Thyroid gland (tissue), 4 donors: ENCODE measurements at regions not wholly inside any gene's neighbourhood (a gene's known extent, or its start where the extent isn't known, plus 50 kb on each side); places are given as distances from the start of the nearest gene placed in this dataset.

Source experiments
- DNase-seq, 2 donors: peaks; one replicate each; pipeline ENCODE4 v3.0.0-alpha.2; 2019
- H3K27ac ChIP-seq, 3 donors: fragments of 200-600 bp; sonication (generic); 1 replicate in 2 of 3; 2 replicates in 1 of 3; pipeline ENCODE4 v1.5.1; 2016 to 2019; ENCODE audit warnings: mild to moderate bottlenecking in 1 of 3, moderate library complexity in 1 of 3
- H3K27me3 ChIP-seq: fragments of 200-600 bp; sonication (generic); one replicate; pipeline ENCODE4 v1.5.1; 2019
- H3K36me3 ChIP-seq, 2 donors: fragments of 200-600 bp; sonication (generic); one replicate each; pipeline ENCODE4 v1.5.1; 2016 to 2019
- H3K4me1 ChIP-seq, 2 donors: fragments of 200-600 bp; sonication (generic); one replicate each; pipeline ENCODE4 v1.5.1; 2017 to 2019
- H3K4me3 ChIP-seq, 3 donors: fragments of 200-600 bp; sonication (generic); replicated peaks in 1 of 3; 1 replicate in 2 of 3; 2 replicates in 1 of 3; pipeline ENCODE4 v1.5.1; 2016; ENCODE audit warnings: mild to moderate bottlenecking in 1 of 3
- H3K9me3 ChIP-seq: fragments of 200-600 bp; sonication (generic); one replicate; pipeline ENCODE4 v1.5.1; 2017
- CTCF ChIP-seq, 6 experiments: fragments of 200-600 bp in 3 of 6; fragments of 450-650 bp in 3 of 6; sonication (generic) in 3 of 6; IDR thresholded peaks; one replicate each; pipeline ENCODE4 v1.5.1; 2016 to 2019; ENCODE audit warnings: antibody characterized with exemption in 6 of 6, mild to moderate bottlenecking in 2 of 6, inconsistent platforms in 1 of 6, moderate library complexity in 1 of 6
- POLR2A ChIP-seq, 2 donors: fragments of 450-650 bp; IDR thresholded peaks; one replicate each; pipeline ENCODE4 v1.6.1; 2017; ENCODE audit warnings: antibody characterized with exemption in 2 of 2, mild to moderate bottlenecking in 2 of 2, moderate library complexity in 1 of 2
- WGBS, 2 donors: methylation state at CpG; one replicate each; pipeline ENCODE4 v1.1.5; 2017; 5-methylcytosine and 5-hydroxymethylcytosine counted together
- intact Hi-C: fragments of 100-400 bp; cut with DNase I; formaldehyde crosslinking; loops from one replicate; pipeline ENCODE4 v1.15.1; 2023

DNA sequence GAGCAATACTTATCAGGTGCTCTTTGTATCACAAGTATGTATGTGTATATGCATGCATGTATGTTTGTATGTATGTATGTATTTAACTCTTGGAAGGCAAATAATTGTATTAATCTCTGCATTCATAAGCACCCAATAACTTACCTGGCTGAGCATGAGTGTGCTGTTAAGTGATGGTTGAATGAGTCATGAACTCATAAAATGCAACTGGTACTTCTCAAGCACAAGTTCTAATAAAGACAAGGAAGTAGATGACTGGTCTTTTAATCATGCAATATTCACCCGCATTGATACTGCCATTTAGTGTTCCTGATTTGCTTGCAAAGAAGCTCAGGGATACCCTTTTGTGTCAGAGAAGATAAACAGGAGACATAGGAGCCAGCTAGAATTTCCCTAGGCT lies 204.9 kb upstream of the TRPM3 start:
- DNase-seq = no peak
- Histone ChIP-seq H3K4me1 (no peaks in the 10 kb centered on the region), H3K27me3 (no peaks in the 10 kb centered on the region), H3K4me3 (no peak overlapping the region), H3K36me3 (no peaks in the 10 kb centered on the region), H3K27ac (no peak overlapping the region), H3K9me3 (no peaks in the 10 kb centered on the region)
- intact Hi-C loops = no loop called here
- TF ChIP-seq CTCF (IDR thresholded peaks at IDR 0.05) (no peak), POLR2A (IDR thresholded peaks at IDR 0.05) (no peak)
- 86% methylated on average over 1 of the region's 1 CpG for WGBS, 2 donors

- 95 to 99% methylated on average over 3 of the region's 3 CpGs for WGBS, 2 donors
- no peak for DNase-seq
- no peak overlapping the region for H3K4me3 ChIP-seq
- H3K4me1 ChIP-seq = no peaks in the 10 kb centered on the region
- TF ChIP-seq POLR2A (IDR thresholded peaks at IDR 0.05) = no peak
- no peak for TF ChIP-seq CTCF (IDR thresholded peaks at IDR 0.05)
- intact Hi-C loops = no loop called here
- H3K36me3 ChIP-seq = no peaks in the 10 kb centered on the region
- H3K9me3 ChIP-seq = no peaks in the 10 kb centered on the region
- no peak overlapping the region for H3K27ac ChIP-seq
- no peaks in the 10 kb centered on the region for H3K27me3 ChIP-seq
Observed at GRCh38 chr9:71323357-71323756, 201.9 kb upstream of the TRPM3 start.

GRCh38 chr9:71322311-71322710 lies 200.9 kb upstream of the TRPM3 start:
- Histone ChIP-seq H3K9me3 (no peaks in the 10 kb centered on the region), H3K27ac (no peak overlapping the region), H3K36me3 (no peaks in the 10 kb centered on the region), H3K4me3 (no peak overlapping the region), H3K4me1 (no peaks in the 10 kb centered on the region), H3K27me3 (no peaks in the 10 kb centered on the region)
- 93% methylated on average over 3 of the region's 3 CpGs for WGBS, 2 donors
- no peak for DNase-seq
- no peak for TF ChIP-seq POLR2A (IDR thresholded peaks at IDR 0.05)
- intact Hi-C loops = no loop called here

GRCh38 chr9:71308454-71308853 lies 187.0 kb upstream of the TRPM3 start:
- H3K36me3 ChIP-seq = no peaks in the 10 kb centered on the region
- WGBS, 2 donors = 88 to 95% methylated on average over 1 of the region's 1 CpG
- H3K27me3 ChIP-seq = no peaks in the 10 kb centered on the region
- TF ChIP-seq POLR2A (IDR thresholded peaks at IDR 0.05) (no peak), CTCF (IDR thresholded peaks at IDR 0.05) (no peak)
- intact Hi-C loops = no loop called here
- no peaks in the 10 kb centered on the region for H3K4me1 ChIP-seq
- DNase-seq = no peak
- no peak overlapping the region for H3K4me3 ChIP-seq
- no peaks in the 10 kb centered on the region for H3K9me3 ChIP-seq
- H3K27ac ChIP-seq = no peak overlapping the region

DNA sequence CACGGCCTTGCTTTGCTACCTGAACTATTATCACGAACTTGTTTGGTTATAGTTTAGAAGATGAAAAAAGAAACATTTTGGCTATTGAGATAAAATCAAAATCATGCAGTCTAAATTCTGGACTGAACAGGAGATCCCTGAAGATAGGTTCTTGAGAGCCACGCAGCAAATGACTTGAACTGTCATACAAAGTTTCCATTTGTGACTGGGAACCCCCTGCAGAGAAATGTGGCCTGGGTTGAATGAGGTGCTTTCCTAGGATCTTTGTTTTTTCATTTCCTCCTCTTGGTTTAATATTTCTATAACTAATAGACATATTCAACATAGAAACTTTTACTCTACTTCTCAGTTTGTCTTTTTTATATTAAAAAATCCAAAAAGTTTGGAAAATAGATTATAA lies 184.7 kb upstream of the TRPM3 start:
- Histone ChIP-seq H3K27ac (no peak overlapping the region), H3K9me3 (no peaks in the 10 kb centered on the region), H3K36me3 (no peaks in the 10 kb centered on the region), H3K4me1 (no peaks in the 10 kb centered on the region), H3K4me3 (no peak overlapping the region), H3K27me3 (no peaks in the 10 kb centered on the region)
- no peak for DNase-seq
- WGBS, 2 donors = 75 to 88% methylated on average over 3 of the region's 3 CpGs
- intact Hi-C loops = no loop called here
- TF ChIP-seq POLR2A (IDR thresholded peaks at IDR 0.05) = no peak
- no peak for TF ChIP-seq CTCF (IDR thresholded peaks at IDR 0.05)

DNA sequence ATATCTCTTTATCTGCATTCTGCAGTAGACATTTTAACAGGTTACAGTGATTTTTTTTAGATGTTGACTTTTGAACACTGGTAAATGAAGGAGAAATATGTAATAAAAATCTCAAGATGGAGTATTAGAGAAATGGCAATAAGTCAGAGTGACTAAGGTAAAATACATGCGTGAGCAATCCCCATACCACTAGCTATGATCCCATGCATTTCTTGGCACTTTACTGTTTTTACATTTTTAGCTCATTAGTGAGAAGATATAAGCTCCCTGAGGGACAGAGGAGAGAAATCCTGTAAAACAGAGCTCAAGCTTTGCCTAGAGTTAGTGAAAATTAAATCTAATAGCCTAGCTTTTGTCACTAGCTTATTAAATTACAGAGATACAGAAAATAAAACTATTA lies 181.9 kb upstream of the TRPM3 start:
- H3K36me3 ChIP-seq = no peaks in the 10 kb centered on the region
- TF ChIP-seq POLR2A (IDR thresholded peaks at IDR 0.05) (no peak), CTCF (IDR thresholded peaks at IDR 0.05) (no peak)
- no peak overlapping the region for H3K4me3 ChIP-seq
- DNase-seq = no peak
- H3K27me3 ChIP-seq = no peaks in the 10 kb centered on the region
- intact Hi-C loops = no loop called here
- no peaks in the 10 kb centered on the region for H3K9me3 ChIP-seq
- H3K4me1 ChIP-seq = no peaks in the 10 kb centered on the region
- 85 to 92% methylated on average over 1 of the region's 1 CpG for WGBS, 2 donors
- H3K27ac ChIP-seq = no peak overlapping the region
